ENCODE measurements at regions not wholly inside any gene's neighbourhood (a gene's known extent, or its start where the extent isn't known, plus 50 kb on each side); places are given as distances from the start of the nearest gene placed in this dataset.

DNA sequence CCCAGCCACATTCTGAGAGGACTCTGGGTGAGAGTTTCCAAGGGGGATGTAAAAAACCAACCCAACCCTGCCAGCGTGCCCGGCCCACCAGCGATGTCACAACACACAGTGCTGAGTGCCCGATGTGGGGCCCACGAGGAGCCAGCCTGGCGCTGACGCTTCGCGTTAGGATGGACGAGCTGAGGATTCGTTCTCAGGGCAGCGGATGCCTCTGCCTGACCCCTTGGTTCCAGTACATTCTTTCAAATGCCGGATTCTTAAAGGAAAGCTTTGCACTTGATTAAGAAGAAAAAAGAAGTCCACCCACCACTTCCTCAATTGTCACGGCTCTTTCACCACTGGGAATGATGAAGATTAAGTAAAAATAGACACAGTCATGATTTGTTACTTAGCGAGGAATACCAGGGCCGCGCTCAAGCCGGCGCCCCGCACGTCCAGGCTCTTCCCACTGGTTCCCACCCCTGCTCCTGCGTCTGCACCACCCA lies 79.4 kb downstream of the IRF8 start:
- TF ChIP-seq TEAD4 (IDR thresholded peaks at IDR 0.05) (no peak), TAF1 (IDR thresholded peaks at IDR 0.05; ENCODE audit: low read depth) (no peak)
- TF ChIP-seq, protein P1, sequence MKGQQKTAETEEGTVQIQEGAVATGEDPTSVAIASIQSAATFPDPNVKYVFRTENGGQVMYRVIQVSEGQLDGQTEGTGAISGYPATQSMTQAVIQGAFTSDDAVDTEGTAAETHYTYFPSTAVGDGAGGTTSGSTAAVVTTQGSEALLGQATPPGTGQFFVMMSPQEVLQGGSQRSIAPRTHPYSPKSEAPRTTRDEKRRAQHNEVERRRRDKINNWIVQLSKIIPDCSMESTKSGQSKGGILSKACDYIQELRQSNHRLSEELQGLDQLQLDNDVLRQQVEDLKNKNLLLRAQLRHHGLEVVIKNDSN (IDR thresholded peaks at IDR 0.05) = no peak

Measured in Ishikawa (cell line).